ENCODE measurements at regions not wholly inside any gene's neighbourhood (a gene's known extent, or its start where the extent isn't known, plus 50 kb on each side); places are given as distances from the start of the nearest gene placed in this dataset.

GRCh38 chr7:118762451-118762850 lies 537.9 kb downstream of the ANKRD7 start:
- H3K27me3 ChIP-seq (replicated peaks), result no peaks in the 10 kb centered on the region
- no peak for DNase-seq
- H3K27ac ChIP-seq, result no peak overlapping the region
- H3K4me3 ChIP-seq (ENCODE audit: low read depth, low read length), result no peak overlapping the region
- H3K36me3 ChIP-seq (replicated peaks), result no peaks in the 10 kb centered on the region
- in situ Hi-C loops (cut with HindIII; ENCODE audit: low pct_ligation_motif_present, low sequenced_read_pairs), result no loop called here
- TF ChIP-seq CTCF (IDR thresholded peaks at IDR 0.05; ENCODE audit: low read depth, low read length, missing control alignments), result no peak

- Histone ChIP-seq H3K4me3 (ENCODE audit: low read depth, low read length) (no peak overlapping the region), H3K36me3 (replicated peaks) (no peaks in the 10 kb centered on the region), H3K27ac (no peak overlapping the region), H3K27me3 (replicated peaks) (no peaks in the 10 kb centered on the region)
- no peak for DNase-seq
- no peak for TF ChIP-seq CTCF (IDR thresholded peaks at IDR 0.05; ENCODE audit: low read depth, low read length, missing control alignments)
- in situ Hi-C loops (cut with HindIII; ENCODE audit: low pct_ligation_motif_present, low sequenced_read_pairs), result no loop called here
Measured at GRCh38 chr7:118764221-118764620, 539.7 kb downstream of the ANKRD7 start.

- no peaks in the 10 kb centered on the region for H3K36me3 ChIP-seq (replicated peaks)
- DNase-seq, result no peak
- TF ChIP-seq CTCF (IDR thresholded peaks at IDR 0.05; ENCODE audit: low read depth, low read length, missing control alignments), result no peak
- no peak overlapping the region for H3K27ac ChIP-seq
- H3K4me3 ChIP-seq (ENCODE audit: low read depth, low read length), result no peak overlapping the region
- H3K27me3 ChIP-seq (replicated peaks), result no peaks in the 10 kb centered on the region
- in situ Hi-C loops (cut with HindIII; ENCODE audit: low pct_ligation_motif_present, low sequenced_read_pairs), result no loop called here
Measured at GRCh38 chr7:118771672-118772071, 547.2 kb downstream of the ANKRD7 start.

GRCh38 chr7:118777308-118777707 lies 552.8 kb downstream of the ANKRD7 start:
- no peak for DNase-seq
- Histone ChIP-seq H3K36me3 (replicated peaks) (no peaks in the 10 kb centered on the region), H3K4me3 (ENCODE audit: low read depth, low read length) (no peak overlapping the region), H3K27ac (no peak overlapping the region), H3K27me3 (replicated peaks) (no peaks in the 10 kb centered on the region)
- in situ Hi-C loops (cut with HindIII; ENCODE audit: low pct_ligation_motif_present, low sequenced_read_pairs), result no loop called here
- no peak for TF ChIP-seq CTCF (IDR thresholded peaks at IDR 0.05; ENCODE audit: low read depth, low read length, missing control alignments)

GRCh38 chr7:118792682-118793081 lies 568.2 kb downstream of the ANKRD7 start:
- Histone ChIP-seq H3K36me3 (replicated peaks) (no peaks in the 10 kb centered on the region), H3K27me3 (replicated peaks) (no peaks in the 10 kb centered on the region), H3K27ac (no peak overlapping the region), H3K4me3 (ENCODE audit: low read depth, low read length) (no peak overlapping the region)
- TF ChIP-seq CTCF (IDR thresholded peaks at IDR 0.05; ENCODE audit: low read depth, low read length, missing control alignments), result no peak
- no peak for DNase-seq
- in situ Hi-C loops (cut with HindIII; ENCODE audit: low pct_ligation_motif_present, low sequenced_read_pairs), result no loop called here

- TF ChIP-seq CTCF (IDR thresholded peaks at IDR 0.05; ENCODE audit: low read depth, low read length, missing control alignments), result no peak
- no peaks in the 10 kb centered on the region for H3K36me3 ChIP-seq (replicated peaks)
- in situ Hi-C loops (cut with HindIII; ENCODE audit: low pct_ligation_motif_present, low sequenced_read_pairs), result no loop called here
- H3K27me3 ChIP-seq (replicated peaks), result no peaks in the 10 kb centered on the region
- no peak for DNase-seq
- no peak overlapping the region for H3K27ac ChIP-seq
- no peak overlapping the region for H3K4me3 ChIP-seq (ENCODE audit: low read depth, low read length)
Measured at GRCh38 chr7:118793582-118793981, 569.1 kb downstream of the ANKRD7 start.

All from brain microvascular endothelial cell (primary cell).